Activated T-cell treated with anti-CD3 and anti-CD28 coated beads for 24 hours (primary cell): ENCODE measurements at regions not wholly inside any gene's neighbourhood (a gene's known extent, or its start where the extent isn't known, plus 50 kb on each side); places are given as distances from the start of the nearest gene placed in this dataset.
"Not testable (repeated sequence)": the region's sequence is repeated elsewhere in the genome, so short reads cannot be mapped to it uniquely, and the experiment has no call there.

Source experiments
- DNase-seq: peaks from one replicate; pipeline ENCODE4 v3.0.0-alpha.2; 2020; ENCODE audit warnings: low read depth

DNA sequence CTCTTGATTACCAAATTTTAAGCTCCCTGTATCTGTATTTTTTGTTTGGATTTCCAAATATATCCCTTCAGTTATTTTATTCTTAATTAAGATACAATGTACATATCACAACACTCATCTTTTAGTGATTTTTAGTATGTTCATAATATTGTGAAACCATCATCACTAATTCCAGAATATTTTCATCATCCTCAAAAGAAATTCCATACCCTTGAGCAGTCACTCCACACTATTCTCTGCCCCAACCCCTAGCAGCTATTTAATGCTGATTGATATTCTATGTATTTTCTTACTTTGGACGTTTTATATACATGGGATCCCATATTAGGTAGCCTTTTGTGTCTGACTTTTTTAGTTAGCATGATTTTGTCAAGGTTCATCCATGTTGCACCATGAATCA lies 127.4 kb upstream of the SLC8A1 start:
- no peak for DNase-seq

DNA sequence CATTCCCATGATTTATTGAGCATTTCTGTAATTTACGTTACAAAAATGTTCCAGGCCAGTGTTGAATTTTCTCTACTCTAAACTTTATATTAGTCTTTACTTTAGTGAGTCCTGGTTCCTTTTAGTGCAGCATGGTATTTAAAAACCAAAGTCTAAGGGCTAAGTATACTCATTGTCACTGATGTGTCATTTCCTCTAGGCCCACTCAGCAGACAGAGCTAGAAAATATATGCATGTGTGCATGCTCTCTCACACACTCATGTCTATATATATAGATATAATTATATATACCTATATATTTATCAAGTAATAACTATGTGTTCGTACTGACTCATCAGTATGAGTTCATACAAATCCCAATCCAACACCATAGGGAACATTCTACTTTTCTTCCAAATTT lies 132.5 kb upstream of the SLC8A1 start:
- DNase-seq = no peak

DNA sequence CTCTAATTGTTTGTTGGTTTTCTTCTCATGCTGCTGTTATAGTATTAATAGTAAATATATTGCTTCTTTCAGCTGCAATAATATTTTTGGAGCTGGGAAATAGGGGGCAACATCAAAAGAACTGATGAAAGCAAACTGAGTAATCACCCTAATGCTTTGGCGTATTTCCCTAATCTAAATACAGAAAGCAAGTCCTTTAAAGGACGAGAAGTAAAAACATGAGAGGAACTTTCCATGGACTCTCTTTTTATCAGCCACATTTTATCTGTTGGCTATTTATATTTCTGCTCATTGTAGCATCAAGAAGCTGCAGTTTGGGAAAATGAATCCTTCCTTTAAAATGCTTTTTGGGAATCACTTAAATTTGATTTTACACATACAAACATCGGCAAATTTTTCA lies 139.9 kb upstream of the SLC8A1 start:
- DNase-seq = no peak

DNA sequence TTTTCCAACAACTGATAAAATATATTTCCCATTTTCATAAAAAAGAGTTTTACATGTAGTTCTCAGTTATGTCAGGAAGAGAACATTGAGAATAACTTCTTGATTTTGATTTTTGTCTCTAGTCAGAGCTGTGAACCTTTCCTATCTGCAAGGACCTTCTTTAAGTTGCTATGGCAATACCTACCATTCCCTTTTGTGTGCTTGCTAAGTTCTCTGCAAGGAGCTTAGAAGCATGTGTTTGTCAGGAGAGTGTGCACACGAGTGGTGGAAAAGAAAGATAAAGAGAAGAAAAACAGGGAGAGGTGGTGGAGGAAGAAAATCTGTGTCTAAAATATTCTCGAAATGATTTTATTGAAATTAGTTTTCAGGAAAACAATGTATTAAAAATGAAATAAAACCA lies 140.3 kb upstream of the SLC8A1 start:
- DNase-seq = no peak

DNA sequence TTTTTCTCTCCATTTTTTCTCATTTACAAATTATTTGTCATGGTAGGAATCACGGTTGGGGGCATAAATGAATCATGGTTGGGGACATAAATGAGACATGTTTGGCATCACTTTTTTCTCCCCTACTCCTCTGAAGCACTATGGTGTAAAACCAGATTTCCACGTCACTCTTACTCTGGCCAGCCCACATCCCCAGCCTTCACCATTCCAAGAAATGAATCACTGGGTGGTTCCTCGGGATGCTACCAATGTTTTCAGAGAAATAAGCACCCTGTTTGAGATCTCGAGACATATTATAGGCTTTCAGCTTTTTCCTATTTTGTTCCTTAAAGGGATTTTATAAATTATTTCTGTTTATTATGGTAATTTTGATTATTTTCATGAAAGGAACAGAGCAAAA lies 155.0 kb upstream of the SLC8A1 start:
- DNase-seq = no peak

DNA sequence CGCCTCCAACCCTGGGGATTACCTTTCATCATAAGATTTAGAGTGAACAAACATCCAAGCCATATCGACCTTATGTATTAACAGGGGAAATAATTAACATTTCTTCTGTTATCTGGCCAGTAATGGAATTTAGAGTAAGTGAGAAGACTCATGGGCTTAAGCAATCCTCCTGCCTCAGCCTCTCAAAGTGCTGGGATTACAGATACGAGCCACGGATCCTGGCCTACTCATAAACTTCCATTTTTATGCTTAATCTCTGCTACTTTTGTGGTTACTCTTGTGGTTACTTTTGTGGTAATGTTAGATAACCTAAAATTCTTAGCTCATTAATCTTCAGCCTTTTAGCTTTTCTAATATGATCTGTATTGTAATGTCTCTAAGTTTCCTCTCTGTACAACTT lies 159.3 kb upstream of the SLC8A1 start:
- no peak for DNase-seq

DNA sequence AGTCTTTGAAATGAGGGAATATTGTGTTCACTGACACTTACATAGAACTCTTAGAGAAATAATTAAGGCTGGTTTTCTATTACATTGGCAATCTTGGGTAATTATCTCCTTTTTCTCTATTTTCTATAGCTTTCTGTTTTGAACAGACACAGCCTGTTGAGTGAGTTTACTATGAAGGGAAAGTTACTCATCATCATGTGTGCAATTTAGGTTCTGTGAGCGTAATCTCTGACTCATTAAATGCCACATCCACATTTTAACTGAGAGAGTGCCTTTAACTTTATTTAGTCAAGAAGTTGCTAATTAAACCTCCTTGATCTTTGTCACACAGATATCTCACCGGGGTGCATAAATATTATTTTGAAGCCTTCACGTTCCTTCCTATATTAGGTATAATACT lies 174.0 kb upstream of the SLC8A1 start:
- DNase-seq = no peak

DNA sequence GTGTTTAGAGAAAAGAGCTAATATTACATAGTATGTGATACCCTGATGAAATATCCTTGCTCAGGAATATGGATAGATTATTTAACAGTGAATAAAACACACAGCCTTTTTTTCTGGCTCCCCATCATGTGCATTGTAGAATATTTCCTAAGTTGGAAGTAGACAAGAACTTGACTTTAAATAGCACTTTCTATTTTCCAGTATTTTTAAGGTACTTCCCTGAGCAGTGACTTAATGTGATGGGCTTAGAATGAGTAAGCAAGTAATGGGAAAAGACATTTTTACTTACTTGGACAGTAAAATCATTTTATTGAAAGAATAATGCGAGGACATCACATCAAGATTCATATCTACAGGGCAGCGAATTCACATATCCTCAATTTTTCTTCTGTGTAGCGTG lies 176.7 kb upstream of the SLC8A1 start:
- DNase-seq = no peak

DNA sequence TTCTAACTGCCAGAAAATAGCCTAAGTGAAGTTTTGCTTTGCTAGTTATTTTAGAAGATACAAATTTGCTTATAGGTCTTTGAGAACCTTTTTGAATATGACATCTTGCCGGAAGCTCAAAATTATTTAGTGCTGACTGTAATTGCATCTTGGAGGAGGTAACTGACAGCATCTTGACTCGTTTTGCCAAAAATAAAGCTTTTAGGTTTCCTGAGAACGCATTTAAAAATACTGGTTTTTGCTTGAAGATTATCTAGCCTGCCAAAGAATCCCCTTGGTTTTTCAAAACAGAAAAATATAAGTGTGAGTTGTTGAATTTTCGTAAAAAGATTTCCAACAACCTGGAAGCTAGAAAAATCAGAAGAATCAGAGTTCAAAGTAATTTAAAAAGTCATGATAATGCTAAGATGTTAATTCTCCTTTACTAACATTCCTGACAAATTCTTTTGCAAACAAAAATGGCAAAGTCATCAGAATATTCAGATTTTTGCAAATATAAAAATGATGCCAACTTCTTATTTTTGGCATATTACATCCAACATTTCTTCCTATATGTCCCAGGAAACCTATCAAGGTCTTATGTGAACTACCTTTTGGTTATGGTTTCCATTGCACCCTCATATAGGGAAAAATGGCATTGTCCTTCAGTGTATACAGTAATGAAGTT lies 178.0 kb upstream of the SLC8A1 start:
- no peak for DNase-seq

DNA sequence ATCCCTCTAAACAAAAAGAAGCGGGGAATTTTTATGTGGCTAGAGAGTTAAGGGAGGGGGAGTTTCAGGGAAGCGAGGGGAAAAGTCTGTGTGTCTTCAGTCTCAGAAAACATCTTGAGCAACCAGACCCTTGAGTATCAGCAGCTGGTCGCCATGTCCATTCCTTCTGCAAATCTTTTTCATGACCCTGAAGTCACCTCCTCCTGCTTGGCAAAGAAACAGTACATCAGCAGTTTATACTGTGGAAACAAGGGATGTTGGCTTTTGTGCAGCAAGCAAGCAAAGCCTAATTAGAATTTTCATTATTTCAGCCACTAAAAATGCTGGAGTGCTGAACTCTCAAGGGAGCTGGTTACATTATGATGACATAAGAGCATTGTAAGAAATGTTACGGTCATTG lies 187.4 kb upstream of the SLC8A1 start:
- DNase-seq = no peak

DNA sequence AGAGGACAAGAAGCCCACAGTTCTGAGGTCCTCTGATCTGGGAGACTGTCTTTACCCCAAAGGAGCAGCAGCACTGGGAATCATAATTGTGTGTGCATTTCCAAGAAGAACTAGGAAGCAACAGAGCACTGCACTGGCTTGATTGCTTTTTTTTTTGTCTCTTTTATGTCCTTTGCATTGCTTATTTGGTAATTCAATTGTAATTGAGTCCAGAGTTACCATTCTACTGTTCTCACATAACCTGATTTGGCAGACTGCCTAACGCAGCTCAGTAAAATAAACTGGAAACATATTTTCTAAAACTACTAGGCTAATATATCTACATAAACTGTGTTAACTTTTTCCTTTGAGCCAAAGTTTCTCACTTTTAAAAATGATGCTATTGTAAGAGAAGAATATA lies 190.3 kb upstream of the SLC8A1 start:
- DNase-seq = no peak

DNA sequence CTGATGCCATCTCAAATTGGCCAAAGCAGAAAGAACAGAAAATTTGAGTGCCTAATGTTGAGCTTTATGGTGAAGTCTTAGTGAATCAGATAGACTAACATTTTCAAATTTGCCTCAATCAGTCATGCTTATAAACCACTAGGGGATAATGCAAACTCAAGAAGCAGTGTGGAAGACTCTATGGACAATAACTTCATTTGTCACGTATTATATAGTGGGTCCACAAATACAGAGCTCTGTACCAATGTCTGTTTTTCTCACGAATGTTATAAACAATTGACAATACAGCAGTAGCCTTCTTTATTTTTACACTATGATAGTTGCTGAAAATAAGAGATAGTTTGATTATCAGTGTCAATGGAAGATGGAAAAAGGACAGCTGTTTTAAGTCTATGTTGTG lies 190.8 kb upstream of the SLC8A1 start:
- no peak for DNase-seq

DNA sequence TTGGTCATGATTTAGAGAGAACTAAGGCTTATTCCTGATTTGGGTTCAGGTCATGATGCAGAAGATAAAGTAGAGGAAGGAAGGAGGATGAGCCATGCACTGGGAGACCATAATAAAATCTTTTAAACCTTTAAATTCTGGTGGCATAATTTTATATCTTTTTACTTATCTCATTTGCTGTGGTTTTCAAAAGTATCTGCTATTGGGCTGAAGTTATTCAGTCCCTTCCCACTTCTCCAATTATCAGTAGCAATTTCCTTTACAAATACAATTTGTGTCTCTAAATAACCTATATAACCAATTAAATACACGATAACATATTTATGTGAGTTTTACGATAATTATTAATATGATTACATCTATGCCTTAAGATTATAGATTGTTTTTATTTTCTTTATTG lies 194.8 kb upstream of the SLC8A1 start:
- no peak for DNase-seq

DNA sequence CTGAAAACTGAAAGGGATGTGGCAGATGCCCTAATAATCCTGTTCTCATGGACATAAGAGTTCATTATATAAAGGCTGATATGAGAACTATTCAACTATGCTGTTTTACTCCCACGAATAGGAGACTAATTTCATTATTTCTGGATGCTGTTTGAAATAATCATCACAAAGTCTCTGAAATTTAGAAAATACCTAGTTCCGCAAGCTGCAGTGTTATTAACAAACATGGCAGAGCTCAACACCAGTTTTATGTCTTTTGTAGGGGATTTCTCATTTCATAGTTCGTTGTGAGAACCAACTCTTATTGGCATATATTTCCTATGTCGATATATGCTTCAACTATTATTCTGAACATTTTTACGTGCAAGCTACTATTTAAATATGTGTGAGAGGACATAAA lies 200.3 kb upstream of the SLC8A1 start:
- DNase-seq = no peak

DNA sequence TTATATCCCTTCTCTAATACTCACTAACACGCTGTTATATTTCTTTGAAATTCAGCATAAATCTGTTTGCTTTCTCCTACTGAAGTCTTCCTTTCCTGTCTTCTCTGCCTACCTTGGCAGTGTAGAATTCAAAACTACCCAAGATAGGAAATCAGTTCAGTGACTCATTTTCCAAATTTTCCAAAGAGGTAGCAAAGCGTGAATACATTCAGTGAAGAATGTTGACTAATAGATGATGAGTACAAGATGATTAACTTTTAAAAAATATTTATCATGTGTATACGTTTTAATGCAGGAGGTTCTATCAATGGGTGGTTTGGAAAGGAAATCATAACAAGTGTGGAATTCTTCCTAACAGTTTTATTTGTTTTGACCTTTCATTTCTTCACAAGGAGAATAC lies 201.9 kb upstream of the SLC8A1 start:
- DNase-seq = no peak

DNA sequence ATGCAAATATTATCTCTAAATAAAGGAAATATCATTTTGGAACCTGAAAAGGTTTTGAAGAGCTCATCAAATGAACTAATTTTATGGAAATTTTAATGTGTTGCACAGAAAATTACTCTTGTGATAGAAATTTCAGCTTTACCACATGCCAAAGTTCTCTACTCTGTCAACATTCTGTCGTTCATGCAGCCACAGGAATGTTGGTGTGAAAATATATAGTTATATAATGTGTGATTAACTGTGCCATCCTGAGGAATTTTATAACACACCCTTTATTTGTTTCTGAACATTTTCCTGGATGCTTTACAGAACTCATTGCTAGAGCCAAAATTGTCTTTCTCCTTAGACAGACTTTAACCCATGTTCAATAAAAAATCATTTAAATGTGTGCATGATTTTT lies 202.5 kb upstream of the SLC8A1 start:
- DNase-seq = no peak

DNA sequence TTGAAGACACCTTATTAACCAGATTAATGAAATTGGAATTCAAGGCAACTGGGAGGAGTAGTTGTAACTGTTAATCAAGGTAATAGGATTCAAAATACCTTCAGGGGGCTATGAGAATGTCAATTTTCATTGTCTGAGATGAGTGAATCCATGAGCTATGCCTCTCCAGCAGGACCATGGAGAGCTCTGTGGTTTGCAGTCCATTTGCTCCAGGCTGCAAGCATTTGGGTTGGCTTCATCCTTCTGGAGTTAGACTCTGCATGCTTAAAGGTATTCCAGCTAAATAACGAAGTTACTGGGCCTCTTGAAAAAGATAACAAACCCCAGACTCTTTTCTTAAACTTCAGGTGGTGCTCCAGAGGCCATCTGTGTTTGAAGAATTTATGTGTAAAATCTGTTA lies 207.1 kb upstream of the SLC8A1 start:
- no peak for DNase-seq

DNA sequence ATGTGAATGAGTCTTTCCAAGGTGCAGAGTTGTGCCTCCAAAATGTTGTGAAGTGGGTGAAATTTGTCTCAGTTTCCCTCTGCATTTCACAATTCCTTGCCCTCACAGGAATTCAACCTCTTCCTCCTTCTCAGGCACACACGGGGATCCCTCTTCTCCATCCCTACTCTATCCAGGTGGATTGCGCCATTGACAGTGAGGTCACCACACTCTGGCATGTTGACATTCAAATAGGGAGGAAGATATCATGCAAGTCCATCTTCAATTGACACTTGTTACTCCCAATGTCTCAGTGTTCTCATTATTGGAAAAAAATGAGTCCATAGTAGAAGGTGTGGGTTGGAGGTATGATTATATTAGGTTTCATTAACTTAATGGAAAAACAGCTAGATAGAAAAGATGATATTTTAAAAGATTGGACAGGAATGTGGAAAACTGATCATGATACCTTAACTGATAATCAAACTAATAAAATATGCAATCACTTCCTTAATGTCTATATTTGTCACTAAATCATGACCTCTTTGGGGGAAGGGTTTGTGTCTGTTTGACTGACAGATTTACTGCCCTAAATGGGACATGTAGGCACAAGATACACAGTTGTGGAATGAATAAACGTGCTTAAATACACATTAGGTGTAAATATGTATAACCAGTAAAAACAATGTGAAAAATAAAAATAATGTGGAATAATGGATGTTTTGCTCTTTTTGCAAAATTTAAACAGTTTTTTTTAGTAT lies 213.8 kb upstream of the SLC8A1 start:
- DNase-seq = no peak

DNA sequence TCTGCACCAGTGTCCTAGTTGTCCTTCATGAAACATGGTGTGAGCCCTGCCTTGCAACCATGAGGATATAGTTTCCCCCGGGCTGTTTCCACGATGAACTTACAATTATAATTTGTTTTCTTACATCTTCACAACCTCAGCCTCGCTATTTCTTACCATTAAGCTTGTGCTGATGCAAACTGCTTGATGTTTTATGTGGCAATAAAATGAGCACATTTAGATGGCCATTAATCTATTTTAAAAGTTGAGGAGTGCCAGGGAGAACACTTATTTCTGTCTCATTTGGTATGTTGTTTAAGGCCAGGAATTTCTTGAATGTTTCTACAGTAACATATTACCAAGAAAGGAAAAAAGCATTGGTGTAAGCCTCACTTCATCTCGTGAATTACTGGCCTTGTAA lies 214.5 kb upstream of the SLC8A1 start:
- DNase-seq = no peak

DNA sequence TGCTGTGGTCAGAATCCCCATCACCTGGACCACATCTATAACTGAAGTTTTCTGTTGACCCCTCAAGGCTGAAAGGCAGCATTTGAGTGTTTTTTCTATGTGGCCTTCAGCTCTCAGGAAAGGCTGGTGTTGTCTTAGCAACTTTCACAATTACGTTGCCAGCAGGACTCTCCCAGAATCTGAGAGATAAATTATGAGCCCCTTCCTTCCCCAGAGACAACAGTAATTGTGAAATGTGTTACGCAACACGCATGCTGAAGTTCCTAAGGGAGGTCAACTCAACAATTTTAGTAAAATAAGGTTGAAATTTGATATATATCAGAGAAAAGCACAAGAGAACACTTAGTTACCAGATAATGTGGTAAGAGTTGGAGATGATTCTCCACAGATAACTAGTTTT lies 216.5 kb upstream of the SLC8A1 start:
- no peak for DNase-seq

DNA sequence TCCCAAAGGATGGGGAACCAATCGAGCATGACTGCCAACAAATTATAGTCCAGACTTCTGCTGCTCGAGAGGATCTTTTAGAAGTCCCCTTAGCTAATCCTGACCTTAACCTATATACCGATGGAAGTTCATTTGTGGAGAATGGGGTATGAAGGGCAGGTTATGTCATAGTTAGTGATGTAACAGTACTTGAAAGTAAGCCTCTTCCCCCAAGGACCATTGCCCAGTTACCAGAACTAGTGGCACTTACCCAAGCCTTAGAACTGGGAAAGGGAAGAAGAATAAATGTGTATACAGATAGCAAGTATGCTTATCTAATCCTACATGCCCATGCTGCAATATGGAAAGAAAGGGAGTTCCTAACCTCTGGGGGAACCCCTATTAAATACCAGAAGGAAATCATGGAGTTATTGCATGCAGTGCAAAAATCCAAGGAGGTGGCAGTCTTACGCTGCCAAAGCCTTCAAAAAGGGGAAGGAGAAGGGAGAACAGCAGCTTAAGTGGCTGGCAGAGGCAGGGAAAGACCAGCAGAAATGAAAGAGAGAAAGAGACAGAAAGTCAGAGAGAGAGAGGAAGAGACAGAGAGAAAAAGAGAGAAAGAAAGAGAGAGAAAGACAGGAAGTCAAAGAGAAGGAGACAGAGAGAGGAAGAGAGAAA lies 224.4 kb upstream of the SLC8A1 start:
- DNase-seq = not testable (repeated sequence)

DNA sequence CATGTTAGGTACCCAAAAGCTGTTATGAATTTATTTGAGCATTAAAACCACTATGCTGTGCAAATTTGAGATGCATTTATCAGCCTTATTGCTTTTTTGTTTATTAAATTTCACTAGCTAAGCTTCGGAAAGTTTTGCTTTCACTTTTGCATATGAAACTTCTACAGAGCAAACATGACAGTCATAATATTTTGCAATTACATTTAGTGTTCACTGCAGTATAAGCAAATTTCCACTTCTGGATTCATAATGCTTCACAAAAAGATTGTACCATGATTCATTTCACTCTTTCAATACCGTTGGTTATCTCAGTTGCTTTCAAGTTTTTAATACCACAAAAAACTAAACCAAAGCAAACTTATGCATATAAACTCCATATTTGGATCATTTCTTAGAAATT lies 228.7 kb upstream of the SLC8A1 start:
- DNase-seq = no peak

DNA sequence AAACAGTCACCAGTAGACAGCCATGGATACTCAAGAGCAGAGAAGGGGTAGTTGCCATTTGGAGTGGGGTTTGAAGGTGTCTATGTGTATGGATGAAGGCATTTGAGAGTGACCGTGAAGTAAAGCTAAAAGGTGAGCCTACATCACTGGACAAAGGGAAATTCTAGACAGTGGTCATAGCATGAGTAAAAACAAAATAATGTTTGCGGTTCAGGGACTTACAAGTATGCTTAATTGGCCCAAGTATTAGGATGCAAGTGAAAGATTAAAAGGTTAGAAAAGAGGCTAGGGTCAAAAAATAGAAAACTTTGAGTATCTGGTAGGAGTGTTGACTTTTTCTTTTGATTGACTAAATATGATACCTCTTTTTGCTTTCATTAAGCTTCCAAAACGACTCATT lies 238.1 kb upstream of the SLC8A1 start:
- no peak for DNase-seq

DNA sequence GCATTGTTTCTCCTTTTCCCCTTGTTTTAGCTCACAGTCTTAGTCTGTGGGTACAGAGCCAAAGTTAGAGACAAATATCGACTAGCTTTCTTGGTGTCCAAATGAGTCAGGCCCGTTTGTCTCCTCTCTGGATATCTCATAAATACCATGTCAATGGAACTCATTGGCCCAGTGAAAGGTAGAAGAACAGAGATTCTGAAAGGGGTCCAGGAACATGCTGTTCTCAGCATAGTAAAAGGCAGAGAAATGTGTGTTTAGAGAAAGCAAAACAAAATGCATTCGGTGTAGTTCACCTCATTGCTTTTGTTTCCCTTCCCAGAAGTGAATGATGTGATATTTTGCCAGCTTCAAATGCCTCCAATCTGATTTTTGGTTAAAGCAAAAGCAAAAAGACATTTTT lies 238.6 kb upstream of the SLC8A1 start:
- DNase-seq = no peak
